ENCODE measurements at regions not wholly inside any gene's neighbourhood (a gene's known extent, or its start where the extent isn't known, plus 50 kb on each side); places are given as distances from the start of the nearest gene placed in this dataset.
A peak's percentile ranks its signal among the peaks of the same experiment; 100 is the strongest.

GRCh38 chr2:66255136-66255535 is 179.8 kb upstream of the MEIS1 start:
- no peak overlapping the region for H3K9ac ChIP-seq (replicated peaks in 1 of 4; ENCODE audit: extremely low read depth in 1 of 4, low read depth in 3 of 4, low read length in 3 of 4)
- no peak overlapping the region for H4K91ac ChIP-seq (replicated peaks; ENCODE audit: insufficient read length, low read length)
- no peak overlapping the region for H2BK20ac ChIP-seq (ENCODE audit: low read length)
- no peak overlapping the region for H3K56ac ChIP-seq (replicated peaks; ENCODE audit: insufficient read length, low read depth, low read length)
- H2BK15ac ChIP-seq (ENCODE audit: low read length) = no peak overlapping the region
- H3K4me3 ChIP-seq (ENCODE audit: extremely low read depth in 1 of 4, insufficient read depth in 2 of 4, low read depth in 3 of 4, low read length in 4 of 4) = no peak overlapping the region
- FAIRE-seq (no peak), DNase-seq (ENCODE audit: low read depth in 1 of 2, low spot score in 2 of 2) (no peak)
- no peak overlapping the region for H3K23ac ChIP-seq (ENCODE audit: insufficient read length)
- ChIA-PET CTCF (ENCODE audit: partially characterized antibody) (no interaction called here), POLR2A (ENCODE audit: partially characterized antibody) (interaction anchor here (0.7 to 1.8 kb wide), 3 partner anchors 9 to 125 kb away, joined by 3 to 5 read pairs (median 3); no protein-coding TSS in a partner anchor)
- H4K20me1 ChIP-seq (replicated peaks in 1 of 2; ENCODE audit: control insufficient read depth in 1 of 2, insufficient read depth in 2 of 2, low read length in 2 of 2) = no peaks in the 10 kb centered on the region
- no peak overlapping the region for H3K14ac ChIP-seq (ENCODE audit: insufficient read length)
- no peak overlapping the region for H2AK5ac ChIP-seq (ENCODE audit: low read depth, low read length)
- no peak overlapping the region for H2BK5ac ChIP-seq (ENCODE audit: low read depth, low read length)
- no peak overlapping the region for H3K4ac ChIP-seq (replicated peaks; ENCODE audit: insufficient read length, low read depth, low read length)
- no peak overlapping the region for H4K8ac ChIP-seq (ENCODE audit: extremely low read depth, insufficient read depth, low read length)
- no peak overlapping the region for H2BK12ac ChIP-seq (ENCODE audit: low read depth, low read length)
- peak in 1 of 2 experiments; percentile 21; a peak in 1 of 3 replicates for TF ChIP-seq POLR2A (IDR thresholded peaks at IDR 0.05; ENCODE audit: control extremely low read depth in 1 of 2, low read depth in 2 of 2, low read length in 2 of 2)
- TF ChIP-seq POU5F1 (IDR thresholded peaks at IDR 0.05; ENCODE audit: low read depth, low read length) = no peak
- no peaks in the 10 kb centered on the region for H3K27me3 ChIP-seq (replicated peaks in 1 of 4; ENCODE audit: control insufficient read depth in 3 of 4, extremely low read depth in 1 of 4, insufficient read depth in 3 of 4, low read length in 3 of 4)
- no peak overlapping the region for H2AFZ ChIP-seq (ENCODE audit: low read length)
- H4K5ac ChIP-seq (ENCODE audit: insufficient read length, low read depth, low read length) = no peak overlapping the region
- no peaks in the 10 kb centered on the region for H3K4me1 ChIP-seq (replicated peaks in 1 of 4; ENCODE audit: control insufficient read depth in 3 of 4, insufficient read depth in 4 of 4, low read length in 3 of 4)
- no peaks in the 10 kb centered on the region for H3K79me1 ChIP-seq (ENCODE audit: low read depth, low read length)
- no peaks in the 10 kb centered on the region for H3K79me2 ChIP-seq (ENCODE audit: control insufficient read depth in 1 of 2, insufficient read depth in 2 of 2, low read length in 2 of 2)
- no peaks in the 10 kb centered on the region for H3K9me3 ChIP-seq (ENCODE audit: insufficient read depth in 2 of 2, low read depth in 1 of 2, low read length in 1 of 2)
- no peak overlapping the region for H3K27ac ChIP-seq (ENCODE audit: low read depth, low read length)
- H3K36me3 ChIP-seq (ENCODE audit: control insufficient read depth in 2 of 4, insufficient read depth in 4 of 4, low read length in 3 of 4) = peaks cover 0 to 17% (median 4%) of the 10 kb centered on the region in 4 experiments; a peak in 4 of 8 replicates
- no peaks in the 10 kb centered on the region for H3K23me2 ChIP-seq (ENCODE audit: low read depth, low read length)
- H3K4me2 ChIP-seq (ENCODE audit: insufficient read depth in 1 of 2, low read depth in 2 of 2, low read length in 2 of 2) = no peak overlapping the region
- no peak overlapping the region for H3K18ac ChIP-seq (ENCODE audit: extremely low read depth, low read length)
- no peak overlapping the region for H2BK120ac ChIP-seq (replicated peaks; ENCODE audit: low read depth, low read length)
